GM12874 (cell line): ENCODE measurements at regions not wholly inside any gene's neighbourhood (a gene's known extent, or its start where the extent isn't known, plus 50 kb on each side); places are given as distances from the start of the nearest gene placed in this dataset.

Experiments
- TF ChIP-seq, protein P1 (sequence below): IDR thresholded peaks from 2 replicates; pipeline ENCODE4 v1.5.1; 2011; ENCODE audit warnings: low read depth, mild to moderate bottlenecking, control low read depth, low read length, moderate library complexity; ENCODE audit not compliant: insufficient read depth

DNA sequence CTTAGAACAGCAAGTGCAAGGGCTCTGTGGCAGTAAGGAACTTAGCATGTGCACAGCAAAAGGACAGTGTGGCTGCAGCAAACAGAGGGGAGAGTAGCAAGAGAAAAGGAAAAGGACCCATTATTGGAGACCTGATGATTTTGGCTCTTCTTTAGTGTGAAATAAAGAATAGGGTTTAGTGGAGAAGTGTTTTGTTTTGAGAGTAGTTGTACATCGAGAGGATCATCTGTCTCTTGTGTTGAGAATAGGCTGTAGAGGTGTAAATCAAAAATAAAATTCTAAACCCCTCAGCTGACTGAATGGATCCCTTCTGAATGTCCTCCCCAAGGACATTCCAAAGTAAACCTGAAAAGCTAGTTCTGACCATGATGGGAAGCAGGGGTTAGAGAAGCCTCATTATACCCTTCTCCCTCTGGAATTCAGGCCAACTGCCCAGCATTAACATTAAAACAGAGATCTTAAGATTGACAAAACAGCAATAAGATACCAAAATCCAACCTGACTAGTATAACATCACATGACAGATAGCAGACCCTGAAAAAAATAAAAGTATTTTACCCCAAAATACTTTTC lies 73.6 kb upstream of the OBI1 start:
- TF ChIP-seq, protein P1, sequence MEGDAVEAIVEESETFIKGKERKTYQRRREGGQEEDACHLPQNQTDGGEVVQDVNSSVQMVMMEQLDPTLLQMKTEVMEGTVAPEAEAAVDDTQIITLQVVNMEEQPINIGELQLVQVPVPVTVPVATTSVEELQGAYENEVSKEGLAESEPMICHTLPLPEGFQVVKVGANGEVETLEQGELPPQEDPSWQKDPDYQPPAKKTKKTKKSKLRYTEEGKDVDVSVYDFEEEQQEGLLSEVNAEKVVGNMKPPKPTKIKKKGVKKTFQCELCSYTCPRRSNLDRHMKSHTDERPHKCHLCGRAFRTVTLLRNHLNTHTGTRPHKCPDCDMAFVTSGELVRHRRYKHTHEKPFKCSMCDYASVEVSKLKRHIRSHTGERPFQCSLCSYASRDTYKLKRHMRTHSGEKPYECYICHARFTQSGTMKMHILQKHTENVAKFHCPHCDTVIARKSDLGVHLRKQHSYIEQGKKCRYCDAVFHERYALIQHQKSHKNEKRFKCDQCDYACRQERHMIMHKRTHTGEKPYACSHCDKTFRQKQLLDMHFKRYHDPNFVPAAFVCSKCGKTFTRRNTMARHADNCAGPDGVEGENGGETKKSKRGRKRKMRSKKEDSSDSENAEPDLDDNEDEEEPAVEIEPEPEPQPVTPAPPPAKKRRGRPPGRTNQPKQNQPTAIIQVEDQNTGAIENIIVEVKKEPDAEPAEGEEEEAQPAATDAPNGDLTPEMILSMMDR, result no peak

DNA sequence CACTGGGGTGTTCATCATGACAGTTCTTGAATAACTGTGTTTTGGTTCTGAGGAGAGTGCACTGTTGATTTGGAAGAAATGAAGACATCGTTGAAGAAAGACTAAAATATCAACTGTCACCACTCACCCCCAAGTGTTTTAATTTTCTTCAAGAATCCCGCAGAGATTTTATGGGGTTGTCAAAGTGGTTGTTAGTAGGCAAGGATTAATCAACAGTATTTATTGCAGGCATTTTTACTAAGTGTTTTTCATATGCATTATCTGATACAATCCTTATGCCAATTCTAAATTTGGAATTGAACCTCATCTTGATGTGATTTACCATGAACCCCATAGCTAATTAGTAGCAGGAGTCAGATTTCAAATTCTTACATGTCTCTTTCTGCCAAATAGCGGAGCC lies 63.7 kb upstream of the OBI1 start:
- TF ChIP-seq, protein P1, result no peak

DNA sequence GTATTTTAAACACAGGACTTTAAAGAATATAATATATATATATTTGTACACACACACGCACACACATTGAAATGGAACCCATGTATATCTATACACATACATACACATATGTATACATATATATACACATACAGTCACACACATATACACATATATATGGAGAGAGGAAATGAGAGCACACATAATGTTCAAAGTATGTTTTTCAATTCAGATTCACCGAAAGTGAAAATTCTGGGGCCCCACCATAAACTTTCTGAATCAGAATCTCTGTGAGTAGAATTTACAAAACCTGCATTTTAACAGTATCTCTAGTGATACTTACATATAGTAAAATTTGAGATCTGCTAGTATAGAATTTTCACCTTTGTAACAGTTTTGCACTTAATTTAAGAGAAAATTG lies 60.4 kb upstream of the OBI1 start:
- TF ChIP-seq, protein P1, result no peak

DNA sequence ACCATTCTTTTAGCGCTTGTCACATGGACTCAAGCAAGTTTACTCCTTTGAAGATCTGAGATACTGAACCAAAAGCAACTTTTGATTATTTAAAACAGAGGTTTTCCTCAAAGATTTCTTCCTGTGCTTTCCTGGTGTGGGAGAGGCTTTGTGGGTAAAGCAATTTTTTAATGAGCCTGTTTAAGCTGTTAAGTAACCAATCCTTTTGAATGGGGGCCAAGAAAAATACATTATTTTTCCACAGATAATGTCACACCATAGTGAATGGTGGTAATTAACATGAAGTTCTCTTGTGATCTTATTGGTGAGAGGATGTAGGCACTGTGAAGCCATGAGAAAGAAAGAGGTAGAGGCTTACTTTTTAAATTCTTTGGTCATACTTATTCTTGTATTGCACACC lies 55.8 kb upstream of the OBI1 start:
- TF ChIP-seq, protein P1, result no peak

DNA sequence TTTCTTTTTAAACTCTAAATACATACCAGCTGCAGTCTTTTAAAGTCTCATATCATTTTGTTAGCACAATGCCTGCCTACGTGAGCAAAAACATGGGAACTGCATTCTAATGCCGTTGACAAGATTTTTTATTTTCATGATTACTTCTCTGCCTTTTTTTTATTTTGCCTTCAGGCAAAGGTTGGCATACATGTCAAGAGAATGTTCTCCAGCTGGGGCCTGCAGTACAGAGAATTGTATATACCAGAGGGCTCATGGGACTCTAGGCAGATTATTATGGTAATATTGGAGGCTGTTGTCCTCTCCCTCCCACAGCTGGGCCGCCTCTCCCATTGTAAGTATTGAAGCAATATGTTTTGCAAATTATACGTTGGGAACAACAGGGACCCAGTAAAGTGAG lies 53.9 kb upstream of the OBI1 start:
- TF ChIP-seq, protein P1, result no peak

DNA sequence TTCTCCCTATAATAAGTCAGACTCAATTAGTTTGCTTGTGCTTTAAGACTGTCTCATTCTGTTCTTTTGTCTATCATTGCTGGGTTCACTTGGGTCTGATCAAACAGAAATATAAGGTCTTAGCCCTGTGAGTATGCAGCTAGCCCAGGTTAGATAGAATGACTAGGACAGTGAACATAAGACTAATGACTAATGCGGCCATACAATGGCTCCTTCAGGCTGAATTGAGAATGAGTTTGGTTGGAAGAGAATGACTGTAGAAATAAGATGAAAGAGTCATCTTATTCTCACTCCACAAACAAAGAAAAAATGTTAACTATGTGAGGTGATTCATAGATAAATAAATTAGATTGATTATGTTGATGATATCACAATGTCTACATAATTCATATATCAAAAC lies 50.1 kb upstream of the OBI1 start:
- TF ChIP-seq, protein P1, result no peak
